GM18873 (cell line): ENCODE measurements at regions not wholly inside any gene's neighbourhood (a gene's known extent, or its start where the extent isn't known, plus 50 kb on each side); places are given as distances from the start of the nearest gene placed in this dataset.
A peak's percentile ranks its signal among the peaks of the same experiment; 100 is the strongest.

ENCODE experiments used
- ATAC-seq: cut with Tn5 transposase; IDR thresholded peaks from one replicate; pipeline ENCODE4 v1.9.1; 2021; ENCODE audit warnings: mild to moderate bottlenecking, moderate library complexity, moderate number of reproducible peaks; ENCODE audit not compliant: unreplicated experiment, low FRiP score

GRCh38 chr2:144593803-144594202 lies 73.9 kb upstream of the ZEB2 start:
- no peak for ATAC-seq

- ATAC-seq, result no peak
These were observed 72.8 kb upstream of the ZEB2 start for GRCh38 chr2:144592500-144593256.

GRCh38 chr2:144587306-144587705 lies 67.4 kb upstream of the ZEB2 start:
- no peak for ATAC-seq

GRCh38 chr2:144586476-144586875 lies 66.6 kb upstream of the ZEB2 start:
- no peak for ATAC-seq

GRCh38 chr2:144583741-144584453 lies 64.0 kb upstream of the ZEB2 start:
- no peak for ATAC-seq

- ATAC-seq, result no peak
These were observed 63.4 kb upstream of the ZEB2 start for GRCh38 chr2:144583381-144583729.

- no peak for ATAC-seq
These were observed 62.9 kb upstream of the ZEB2 start for GRCh38 chr2:144582651-144583380.

GRCh38 chr2:144580521-144581161 lies 60.7 kb upstream of the ZEB2 start:
- no peak for ATAC-seq

GRCh38 chr2:144579556-144579955 lies 59.6 kb upstream of the ZEB2 start:
- no peak for ATAC-seq

- ATAC-seq, result no peak
These were observed 58.2 kb upstream of the ZEB2 start for GRCh38 chr2:144578099-144578498.

- peak; percentile 55 for ATAC-seq
These were observed 53.1 kb upstream of the ZEB2 start for GRCh38 chr2:144572977-144573376.

- no peak for ATAC-seq
These were observed 51.9 kb upstream of the ZEB2 start for GRCh38 chr2:144571770-144572169.

GRCh38 chr2:144570566-144570965 lies 50.6 kb upstream of the ZEB2 start:
- ATAC-seq, result no peak
